ENCODE measurements at regions not wholly inside any gene's neighbourhood (a gene's known extent, or its start where the extent isn't known, plus 50 kb on each side); places are given as distances from the start of the nearest gene placed in this dataset.

DNA sequence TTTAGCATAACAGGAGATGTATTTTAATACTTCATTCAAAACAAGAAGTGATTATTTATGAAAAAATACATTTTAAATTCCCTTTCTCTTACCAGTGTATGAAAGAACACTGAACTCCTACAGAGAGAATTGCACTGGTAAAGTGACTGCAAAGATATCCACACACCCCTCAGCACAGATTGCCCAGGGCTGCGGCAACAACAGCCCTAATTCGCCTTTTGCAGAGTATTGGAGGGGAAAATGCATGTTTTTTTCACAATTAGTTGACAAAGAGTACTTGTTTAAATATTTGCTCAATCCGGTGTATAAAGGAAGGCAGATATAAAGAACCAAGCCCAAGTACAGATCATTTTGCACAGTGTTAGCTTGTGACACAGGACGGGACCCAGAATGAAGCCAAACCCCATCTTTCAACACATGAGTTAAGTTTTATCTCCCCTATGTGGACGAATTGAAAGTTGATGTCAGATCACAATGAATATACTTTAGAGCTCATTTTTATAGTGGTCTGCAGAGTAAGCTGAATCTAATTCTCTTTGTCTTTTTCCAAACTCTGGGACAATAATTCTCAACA is 551.4 kb upstream of the IGFBP7 start:
- no peak for DNase-seq

DNA sequence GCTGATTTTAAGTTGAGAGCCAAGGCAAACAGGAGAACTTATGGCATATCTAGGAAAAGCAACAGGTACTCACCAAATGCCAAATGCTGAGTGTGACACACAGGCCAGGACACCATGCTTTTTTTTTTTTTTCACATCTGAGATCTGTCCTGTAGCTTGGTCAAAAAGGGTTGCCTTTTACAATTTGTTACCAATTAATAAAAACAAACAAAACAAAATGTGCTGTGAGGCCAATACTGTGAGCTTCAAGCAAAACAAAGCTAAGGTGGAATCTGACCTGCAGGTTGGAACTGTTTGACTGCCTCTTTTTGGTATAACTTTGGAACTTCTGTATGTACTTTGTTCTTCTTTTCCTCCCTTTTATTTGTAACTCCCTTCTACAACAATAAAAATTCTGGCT is 548.5 kb upstream of the IGFBP7 start:
- no peak for DNase-seq

DNA sequence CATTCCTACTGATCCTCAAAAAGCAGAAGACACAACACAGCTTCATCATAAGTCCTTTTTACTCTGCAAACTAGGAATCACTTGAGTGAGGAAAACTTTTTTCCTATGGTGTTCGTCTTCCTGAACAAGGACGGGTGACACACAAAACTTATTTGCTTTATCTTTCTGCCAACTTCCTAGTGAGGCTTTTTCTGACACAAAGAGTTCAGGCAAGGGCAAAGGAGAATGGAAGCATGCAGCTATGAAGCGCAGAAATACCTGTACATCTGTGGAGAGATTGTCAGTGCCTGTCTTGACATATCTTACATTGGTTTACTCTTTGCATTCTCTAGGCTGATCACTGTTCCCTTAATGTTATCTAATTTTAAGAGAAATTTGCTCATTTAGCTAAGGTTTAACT is 548.0 kb upstream of the IGFBP7 start:
- DNase-seq = no peak

DNA sequence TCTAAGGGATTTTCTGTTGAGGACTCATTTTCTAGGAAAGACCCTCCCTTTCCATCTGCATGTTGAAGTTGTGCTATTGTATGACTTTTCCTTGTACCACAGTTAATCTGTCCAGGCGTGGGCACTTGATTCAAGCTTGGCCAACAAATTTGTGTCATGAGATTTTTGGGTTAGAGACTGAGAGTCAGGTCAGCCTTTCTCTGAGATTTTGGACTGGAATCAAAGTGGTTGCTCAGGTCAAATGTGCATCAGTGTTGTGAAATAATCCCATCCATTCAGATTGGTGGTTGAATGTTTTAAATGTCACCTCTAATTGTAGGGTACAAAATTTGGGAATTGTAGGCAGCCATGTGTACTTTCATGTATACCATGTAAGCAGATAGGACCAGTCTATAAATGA is 545.2 kb upstream of the IGFBP7 start:
- DNase-seq = no peak

DNA sequence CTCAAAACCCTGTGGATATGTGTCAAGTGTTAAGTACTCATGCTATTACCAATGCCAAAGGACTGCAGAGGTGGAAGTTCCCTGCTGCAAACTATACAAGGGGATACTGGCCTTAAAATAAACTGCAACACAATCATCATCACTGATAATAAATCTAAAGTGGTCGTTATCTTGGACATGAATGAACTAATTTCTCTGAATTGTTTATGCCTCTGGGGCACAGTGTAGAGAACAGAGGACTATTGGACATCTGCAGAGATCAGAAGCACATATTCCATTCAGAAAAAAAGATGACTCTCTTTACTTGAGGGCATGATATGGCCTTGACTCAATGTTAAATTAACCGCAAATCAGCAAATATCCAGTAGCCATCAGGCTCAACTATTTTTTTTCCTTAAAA is 542.6 kb upstream of the IGFBP7 start:
- DNase-seq = no peak

DNA sequence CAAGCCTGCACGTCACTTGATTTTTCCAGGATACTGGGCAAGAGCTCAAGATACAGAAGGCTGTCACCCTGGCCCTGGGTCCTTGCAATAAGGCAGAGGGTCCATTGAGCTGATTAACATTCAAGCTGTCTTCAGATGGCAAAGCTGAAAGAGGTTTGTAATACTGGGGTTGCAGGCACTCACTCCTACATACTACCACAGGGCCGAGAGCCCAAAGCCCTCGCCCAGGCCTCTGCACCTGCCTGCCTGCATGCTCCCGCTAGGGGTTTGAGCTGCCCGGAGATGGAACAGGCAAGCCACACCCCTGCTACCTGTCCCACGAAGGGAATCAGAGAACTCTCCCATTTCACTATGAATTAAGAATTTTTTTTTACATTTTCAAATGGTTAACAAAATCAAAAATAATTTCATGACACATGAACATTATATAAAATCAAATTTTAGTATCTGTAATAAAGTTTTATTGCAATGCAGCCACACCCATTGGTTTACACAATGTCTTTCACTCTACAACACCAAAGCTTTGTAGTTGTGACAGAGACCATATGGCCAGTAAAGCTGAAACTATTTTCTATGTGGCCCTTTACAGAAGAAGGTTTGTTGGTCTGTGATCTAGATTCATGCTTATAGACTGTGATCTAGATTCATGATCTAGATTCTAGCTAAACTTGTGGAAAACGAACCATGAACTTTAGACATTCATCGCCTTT is 530.4 kb upstream of the IGFBP7 start:
- no peak for DNase-seq

DNA sequence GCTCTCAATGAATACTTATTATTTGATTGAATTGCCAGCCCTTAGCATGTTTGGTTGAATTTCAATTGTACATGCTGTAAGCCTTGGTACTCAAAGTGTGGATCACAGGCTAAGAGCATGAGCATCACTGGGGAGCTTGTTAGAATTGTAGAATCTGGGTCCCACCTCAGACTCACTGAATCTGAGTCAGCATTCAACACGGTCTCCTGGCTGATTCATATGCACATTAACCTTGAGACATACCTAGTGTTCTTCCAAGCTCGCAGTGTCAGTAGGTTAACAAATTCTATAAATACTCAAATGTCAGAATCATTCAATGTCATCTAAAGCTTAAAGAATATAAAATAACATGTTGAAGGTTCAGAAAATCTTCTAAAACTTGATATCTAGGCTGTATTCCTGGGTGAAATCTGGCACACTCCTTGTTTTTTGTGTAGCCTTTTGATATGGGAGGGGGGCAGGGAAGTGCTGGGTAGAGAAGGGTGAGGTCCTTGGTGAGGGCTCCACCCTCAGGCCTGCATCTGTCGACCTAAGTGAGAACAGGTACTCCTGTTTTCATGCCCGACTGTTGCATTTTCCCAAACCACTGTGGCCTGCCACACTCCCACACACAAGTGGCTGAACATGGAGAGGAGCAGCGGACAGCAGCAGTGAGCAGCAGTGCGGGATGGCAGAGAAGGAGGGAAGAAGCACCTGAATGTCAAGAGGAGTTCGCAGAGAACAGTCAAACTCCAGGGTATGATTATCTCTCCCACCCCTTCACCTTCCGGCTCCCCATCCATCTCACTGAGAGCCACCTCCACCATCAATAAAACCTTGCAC is 529.6 kb upstream of the IGFBP7 start:
- no peak for DNase-seq

DNA sequence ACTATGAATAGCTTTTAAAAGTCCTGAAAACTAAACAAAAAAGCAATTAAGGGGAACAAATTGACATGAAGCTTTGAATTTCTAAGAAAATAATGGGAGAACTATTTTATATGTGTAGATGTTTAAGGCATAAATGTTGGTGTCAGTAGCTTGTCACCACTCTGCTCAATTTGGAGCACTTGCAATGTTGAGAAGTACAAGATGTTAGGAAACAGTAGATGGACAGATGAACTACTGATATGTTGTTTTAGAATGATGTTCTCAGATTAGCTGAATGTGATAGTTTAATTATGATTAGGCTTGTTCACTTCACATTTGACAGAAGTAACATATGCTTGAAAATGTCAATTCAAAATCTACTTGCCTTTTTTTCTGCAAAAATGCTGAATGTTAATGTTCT is 525.7 kb upstream of the IGFBP7 start:
- no peak for DNase-seq

DNA sequence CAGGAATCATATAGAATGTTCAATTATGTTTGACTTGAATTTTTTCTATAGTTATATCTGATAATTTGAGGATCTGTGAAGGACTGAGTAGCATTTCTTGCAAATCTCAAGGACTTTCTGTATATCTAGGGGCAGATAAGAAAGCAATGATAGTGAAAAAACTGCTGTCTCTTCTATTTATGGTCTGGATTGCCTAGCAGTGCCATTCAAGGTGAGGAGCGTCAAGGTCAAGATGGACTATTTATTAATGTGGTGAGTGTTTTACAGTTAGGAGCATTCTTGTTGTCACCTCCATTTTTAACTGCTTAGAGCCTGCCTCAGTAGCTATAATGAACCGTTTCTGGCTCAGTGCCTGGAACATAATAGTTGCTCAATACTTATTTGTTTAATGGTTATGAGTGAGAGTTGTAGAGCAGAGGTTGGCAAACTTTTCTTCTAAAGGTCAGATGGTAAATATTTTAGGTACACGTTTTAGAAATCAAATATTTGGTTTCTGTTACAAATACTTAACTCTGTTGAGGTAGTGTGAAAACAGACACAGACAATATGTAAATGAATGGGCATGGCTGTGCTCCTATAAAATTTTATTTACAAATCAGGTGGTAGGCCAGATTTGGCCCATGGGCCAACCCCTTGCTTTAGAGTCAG is 523.2 kb upstream of the IGFBP7 start:
- peak; percentile 43 for DNase-seq

DNA sequence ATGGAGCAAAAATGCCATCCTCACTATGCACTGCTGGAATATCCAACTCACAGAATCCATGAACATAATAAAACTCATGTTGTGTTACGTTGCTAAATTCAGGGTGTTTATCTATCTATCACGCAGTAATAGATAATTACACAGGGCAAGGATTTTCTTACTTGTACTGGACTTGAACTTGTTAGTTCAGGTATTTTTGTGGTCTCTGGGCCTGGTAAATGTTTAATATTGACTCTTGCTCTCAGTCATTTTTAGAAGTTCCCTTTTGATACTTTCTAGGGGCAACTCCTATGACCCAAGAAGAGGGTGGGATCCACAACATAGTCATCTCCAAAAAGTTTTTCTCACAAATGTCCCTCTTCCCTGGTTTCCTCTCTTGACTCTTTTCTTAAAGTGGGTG is 522.4 kb upstream of the IGFBP7 start:
- no peak for DNase-seq

DNA sequence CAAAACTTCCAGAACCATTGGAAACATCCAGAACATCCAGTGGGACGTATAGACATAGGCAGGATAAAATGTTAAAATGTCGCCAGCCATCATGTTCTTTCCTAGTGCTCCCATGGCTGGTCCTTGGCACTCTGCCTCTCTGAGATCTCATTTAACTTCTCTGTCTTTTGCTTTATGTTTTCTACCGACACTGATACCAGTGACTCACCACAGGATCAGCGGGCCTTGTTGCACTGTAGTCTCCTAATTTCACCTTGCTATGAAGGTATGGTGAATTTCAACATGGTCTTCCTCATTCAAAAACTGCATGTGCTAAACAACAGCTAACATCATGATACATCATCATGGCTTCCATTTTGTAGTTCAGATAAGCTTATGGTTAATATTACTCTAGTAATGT is 521.0 kb upstream of the IGFBP7 start:
- no peak for DNase-seq

DNA sequence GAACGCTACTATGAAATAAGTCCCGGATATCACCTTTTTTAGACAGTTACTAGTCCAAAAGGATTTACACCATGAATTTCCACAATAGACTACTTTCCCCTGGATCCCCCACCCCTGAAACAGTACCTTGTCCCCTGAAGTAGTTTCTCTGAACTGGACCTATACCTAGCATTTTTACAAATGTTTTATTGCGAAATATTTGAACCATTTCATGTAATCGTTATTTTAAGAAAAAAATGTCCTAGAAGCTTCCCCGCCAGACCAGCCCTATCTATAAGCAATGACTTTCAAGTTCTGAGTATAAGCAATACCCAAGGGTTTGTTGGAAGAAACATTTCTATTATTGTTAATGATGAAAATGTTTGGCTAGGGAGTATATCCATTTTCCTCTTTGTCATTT is 517.8 kb upstream of the IGFBP7 start:
- DNase-seq = no peak

DNA sequence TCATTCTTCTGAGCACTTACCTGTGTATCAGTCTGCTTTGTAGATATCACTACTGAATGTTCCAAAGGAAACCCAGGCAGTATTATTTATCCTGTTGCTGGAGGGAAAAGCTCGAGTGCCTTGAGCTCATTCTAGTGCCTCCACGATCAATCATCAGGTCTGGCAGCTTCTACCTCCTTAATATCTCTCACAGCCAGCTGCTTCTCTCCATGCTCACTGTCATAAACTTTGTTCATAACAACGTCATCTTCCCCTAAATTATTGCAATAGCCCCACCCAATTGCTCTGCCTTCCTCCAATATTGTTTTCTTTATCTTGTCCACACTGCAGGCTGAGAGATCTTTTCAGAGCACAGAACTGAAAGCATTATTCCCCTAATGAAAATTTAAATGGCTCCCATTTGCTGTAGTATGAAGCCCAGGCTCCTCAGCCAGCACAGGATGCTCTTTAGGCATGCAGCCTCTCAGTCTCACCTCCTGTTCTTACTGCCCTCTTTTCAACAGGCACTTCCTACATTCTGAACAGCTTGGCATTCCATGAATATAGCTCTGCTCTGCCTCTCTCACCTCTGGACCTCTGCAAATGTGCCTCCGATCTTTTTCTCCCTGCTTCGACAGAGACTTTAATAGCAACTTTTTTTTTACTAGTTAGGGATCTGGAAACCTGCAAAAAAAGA is 504.2 kb upstream of the IGFBP7 start:
- peak; percentile 40 for DNase-seq

DNA sequence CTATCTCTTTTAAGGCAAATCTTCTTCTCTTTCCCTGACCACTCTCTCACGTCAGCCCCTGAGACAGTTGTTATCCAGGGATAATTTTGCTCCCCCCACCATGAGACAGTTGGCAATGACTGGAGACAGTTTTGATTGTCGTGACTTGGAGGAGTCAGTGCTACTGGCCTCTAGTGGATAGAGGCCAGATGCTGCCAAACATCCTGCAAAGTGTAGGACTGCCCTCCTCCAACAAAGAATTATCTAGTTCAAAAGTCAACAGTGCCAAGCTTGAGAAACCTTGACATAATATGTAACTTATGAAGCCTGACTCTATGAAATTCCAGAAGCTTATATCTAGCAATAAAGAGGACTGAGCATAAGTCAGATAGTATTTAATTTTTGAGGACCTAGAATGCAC is 502.1 kb upstream of the IGFBP7 start:
- DNase-seq = no peak

DNA sequence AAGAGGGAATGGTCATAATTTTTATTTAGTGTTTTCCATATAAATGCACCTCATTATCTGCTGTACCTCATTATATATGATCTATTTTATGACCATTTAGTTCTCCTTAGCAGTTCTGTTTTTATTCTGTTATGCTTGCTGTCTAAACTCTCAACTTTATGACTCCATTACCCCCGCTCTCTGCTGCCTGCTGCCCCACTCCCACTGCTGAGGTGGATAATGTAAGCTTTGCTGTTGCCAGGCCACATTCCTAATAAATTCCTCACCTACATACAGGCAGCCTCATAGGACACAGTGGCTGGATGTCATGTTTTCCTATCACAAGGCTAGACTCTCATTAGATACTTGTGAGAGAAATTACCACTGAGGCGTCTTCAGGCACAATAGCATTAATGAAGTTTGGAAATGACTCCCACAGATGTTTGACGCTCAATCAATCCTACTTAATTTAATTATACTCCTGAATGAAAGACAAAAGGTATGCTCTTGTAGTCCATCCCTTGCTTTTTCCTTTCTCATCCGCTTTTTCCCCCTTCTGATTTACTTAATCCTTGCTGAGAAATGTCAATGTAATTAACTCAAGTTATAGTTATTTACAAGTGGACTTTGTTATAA is 497.5 kb upstream of the IGFBP7 start:
- no peak for DNase-seq

DNA sequence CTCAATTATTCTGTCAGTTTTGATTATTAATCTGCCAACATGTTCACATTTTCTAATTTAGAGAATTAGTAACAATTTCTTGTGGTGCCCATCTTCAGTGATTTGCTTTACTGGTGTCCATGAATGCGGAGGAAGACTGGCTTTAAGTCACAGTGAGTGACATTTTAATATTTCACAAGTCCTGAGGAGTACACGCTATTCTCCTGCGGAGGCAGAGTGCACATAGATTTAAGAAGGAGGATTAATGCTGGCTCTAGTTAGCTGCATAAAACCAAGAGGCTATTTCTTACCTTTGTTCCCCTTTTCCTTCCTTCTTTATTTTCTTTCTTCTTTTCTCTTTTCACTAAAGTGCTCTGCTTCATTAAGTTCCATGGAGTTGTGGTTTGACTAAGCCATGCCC is 495.2 kb upstream of the IGFBP7 start:
- no peak for DNase-seq

DNA sequence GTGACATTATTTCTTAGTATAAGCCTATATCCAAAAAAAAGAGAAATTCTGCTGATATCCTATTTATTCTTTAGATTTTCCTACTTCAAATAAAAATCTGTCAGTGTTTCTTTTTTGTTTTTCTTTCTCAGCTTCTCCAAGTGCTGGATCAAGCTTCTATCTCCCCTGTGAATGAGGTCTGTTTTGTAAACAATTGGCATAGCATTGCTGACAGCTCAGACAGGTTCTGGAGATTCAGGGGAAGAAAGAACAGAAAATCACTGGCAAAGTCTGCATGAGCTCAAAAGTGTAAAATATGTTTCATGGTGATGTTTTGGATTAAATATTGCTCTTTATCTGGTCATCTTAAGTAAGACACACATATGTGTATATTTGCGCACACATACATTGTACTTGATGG is 492.0 kb upstream of the IGFBP7 start:
- DNase-seq = no peak

DNA sequence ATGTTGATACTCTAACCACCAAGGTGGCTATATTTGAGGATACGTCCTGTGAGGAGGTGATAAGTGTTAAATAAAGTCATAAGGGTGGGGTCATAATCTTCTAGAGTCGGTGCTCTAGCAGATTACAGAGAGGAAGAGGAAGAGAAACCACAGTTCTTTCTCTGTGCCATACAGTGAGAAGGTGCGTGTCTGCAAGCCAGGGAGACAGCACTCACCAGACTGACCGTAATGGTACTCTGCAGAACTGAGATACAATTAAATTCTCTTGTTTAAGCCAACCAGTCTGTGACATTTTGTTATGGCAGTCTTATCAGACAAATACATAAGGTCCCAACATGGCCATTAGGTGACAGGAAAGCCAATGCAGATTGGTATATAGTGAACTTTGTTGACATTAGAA is 480.9 kb upstream of the IGFBP7 start:
- DNase-seq = no peak

DNA sequence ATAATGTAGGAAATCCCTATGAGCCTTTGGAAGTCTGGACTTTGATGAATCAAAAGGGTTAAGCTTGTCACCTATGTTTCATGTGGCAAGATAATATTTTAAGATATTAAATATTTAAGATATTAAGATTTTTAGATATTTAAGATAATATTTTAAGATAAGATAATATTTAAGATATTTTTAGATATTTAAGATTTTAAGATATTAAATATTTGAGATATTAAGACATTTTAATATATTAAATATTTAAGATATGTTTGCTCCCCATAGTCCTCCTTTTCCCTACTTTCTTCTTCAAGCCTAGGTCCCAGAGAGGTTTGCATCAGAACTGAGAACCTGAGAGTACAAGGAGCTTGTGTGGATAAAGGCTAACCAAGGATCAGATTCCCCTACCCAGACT is 478.4 kb upstream of the IGFBP7 start:
- DNase-seq = no peak

DNA sequence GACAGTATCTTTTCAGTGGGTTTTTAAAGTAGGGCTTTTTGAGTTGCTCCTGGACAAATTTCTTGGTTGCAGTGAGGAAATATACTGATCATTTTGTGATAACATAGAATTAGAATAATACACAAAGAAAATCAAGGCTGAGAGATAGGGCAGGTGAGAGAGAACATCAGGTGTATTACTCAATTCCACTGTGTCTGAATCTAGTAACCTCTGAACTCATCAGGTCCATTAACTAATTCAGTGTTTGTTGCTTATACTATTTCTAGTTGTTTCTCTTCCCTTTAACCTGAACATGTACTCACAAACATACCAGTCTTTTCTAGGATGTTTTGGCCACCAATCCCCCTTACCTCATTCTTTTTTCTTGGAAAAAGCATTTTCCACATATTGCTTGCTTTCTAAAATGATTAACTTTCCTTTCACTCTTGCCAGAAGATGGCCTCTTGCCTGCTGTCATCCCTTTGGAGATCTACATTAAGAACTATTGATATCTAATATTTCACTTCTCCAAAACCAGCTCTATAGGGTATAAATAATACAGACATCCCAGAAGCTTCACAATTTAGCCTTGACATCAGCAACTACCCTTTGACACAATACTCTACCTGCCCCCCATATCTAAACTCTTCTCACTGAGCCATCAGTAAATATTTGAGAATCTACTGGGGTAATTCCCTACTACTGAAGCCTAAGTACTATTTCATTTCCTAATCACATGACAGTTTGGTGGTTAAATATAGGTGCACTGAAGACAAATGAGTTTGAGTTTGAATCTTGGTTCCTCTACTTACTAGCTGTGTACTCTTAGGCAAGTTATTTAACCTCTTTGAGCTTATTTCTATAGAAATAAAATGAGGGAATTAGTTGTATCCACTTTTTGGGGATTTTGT is 470.8 kb upstream of the IGFBP7 start:
- no peak for DNase-seq

DNA sequence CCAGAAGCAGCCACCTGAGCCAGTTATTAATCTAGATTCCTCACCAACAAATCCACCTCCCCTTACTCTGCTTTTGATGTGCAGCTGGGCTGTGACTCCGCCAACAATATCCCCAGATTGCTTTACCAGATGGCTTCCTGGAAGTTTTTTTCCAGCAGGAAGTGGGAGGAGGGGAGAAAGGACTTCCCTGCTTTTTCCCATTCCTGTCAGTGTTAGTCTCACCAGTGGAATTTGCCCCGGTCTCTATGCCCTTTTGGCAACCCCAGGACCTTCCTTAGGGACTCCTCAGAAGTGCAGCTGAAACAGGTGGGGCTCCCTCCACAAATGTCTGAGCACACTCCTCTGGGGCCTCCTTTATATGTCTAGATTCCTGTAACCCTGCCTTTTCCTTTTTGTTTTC is 465.2 kb upstream of the IGFBP7 start:
- DNase-seq = no peak
